ENCODE measurements at regions not wholly inside any gene's neighbourhood (a gene's known extent, or its start where the extent isn't known, plus 50 kb on each side); places are given as distances from the start of the nearest gene placed in this dataset.
"Not testable (repeated sequence)": the region's sequence is repeated elsewhere in the genome, so short reads cannot be mapped to it uniquely, and the experiment has no call there.

GRCh38 chr14:106372870-106373652, 846.7 kb downstream of the TMEM121 start:
- no CpG with 5 or more reads among the region's 17 CpGs for WGBS (ENCODE audit: extremely low coverage, insufficient coverage, insufficient read length)
- H2BK120ac ChIP-seq (ENCODE audit: insufficient read depth, low read length, poor library complexity), result no peak overlapping the region

GRCh38 chr14:106373653-106374110, 847.3 kb downstream of the TMEM121 start:
- H4K12ac ChIP-seq (ENCODE audit: low read depth, low read length); H3K4me1 ChIP-seq (ENCODE audit: control insufficient read depth in 1 of 2, insufficient read depth in 2 of 2, low read length in 2 of 2); H3K27ac ChIP-seq (ENCODE audit: low read depth, low read length); H3K23ac ChIP-seq (ENCODE audit: low read length); H3K27me3 ChIP-seq (ENCODE audit: insufficient read depth, low read length); H3K4me3 ChIP-seq (ENCODE audit: low read depth, low read length); H2BK5ac ChIP-seq (ENCODE audit: low read depth, low read length, poor library complexity); H2BK12ac ChIP-seq (ENCODE audit: low read length); H4K8ac ChIP-seq (ENCODE audit: low read depth, low read length); H3K4ac ChIP-seq (ENCODE audit: low read depth, low read length); H4K91ac ChIP-seq (ENCODE audit: low read depth, low read length); H3K36me3 ChIP-seq (ENCODE audit: control insufficient read depth in 1 of 2, insufficient read depth in 2 of 2, low read length in 2 of 2); H3K9ac ChIP-seq (ENCODE audit: low read length); H2AFZ ChIP-seq (ENCODE audit: insufficient read depth, low read length, poor library complexity); H3K4me2 ChIP-seq (ENCODE audit: low read length); H3K14ac ChIP-seq (ENCODE audit: low read length); H3K79me1 ChIP-seq (ENCODE audit: low read length); DNase-seq; H3K79me2 ChIP-seq (ENCODE audit: control insufficient read depth, insufficient read depth, low read length, poor library complexity); H2AK5ac ChIP-seq (ENCODE audit: low read length); H3K18ac ChIP-seq (ENCODE audit: low read length); H2BK120ac ChIP-seq (ENCODE audit: insufficient read depth, low read length, poor library complexity): not testable (repeated sequence)
- H3K9me3 ChIP-seq (ENCODE audit: insufficient read depth, low read depth, low read length), result peaks cover 26% of the 10 kb centered on the region
- WGBS (ENCODE audit: extremely low coverage, insufficient coverage, insufficient read length), result no CpG with 5 or more reads among the region's 13 CpGs

More at GRCh38 chr14:106372870-106373652, 846.7 kb downstream of the TMEM121 start:
- Histone ChIP-seq H3K36me3 (ENCODE audit: control insufficient read depth in 1 of 2, insufficient read depth in 2 of 2, low read length in 2 of 2) (no peaks in the 10 kb centered on the region), H3K4me1 (ENCODE audit: control insufficient read depth in 1 of 2, insufficient read depth in 2 of 2, low read length in 2 of 2) (no peaks in the 10 kb centered on the region), H4K12ac (ENCODE audit: low read depth, low read length) (no peak overlapping the region), H3K14ac (ENCODE audit: low read length) (no peak overlapping the region), H4K91ac (ENCODE audit: low read depth, low read length) (no peak overlapping the region), H3K27ac (ENCODE audit: low read depth, low read length) (no peak overlapping the region), H2AK5ac (ENCODE audit: low read length) (no peak overlapping the region), H3K18ac (ENCODE audit: low read length) (no peak overlapping the region), H2AFZ (ENCODE audit: insufficient read depth, low read length, poor library complexity) (no peak overlapping the region), H3K4ac (ENCODE audit: low read depth, low read length) (no peak overlapping the region), H3K23ac (ENCODE audit: low read length) (no peak overlapping the region), H3K27me3 (ENCODE audit: insufficient read depth, low read length) (no peaks in the 10 kb centered on the region), H2BK5ac (ENCODE audit: low read depth, low read length, poor library complexity) (no peak overlapping the region), H4K8ac (ENCODE audit: low read depth, low read length) (no peak overlapping the region), H3K4me2 (ENCODE audit: low read length) (no peak overlapping the region), H2BK12ac (ENCODE audit: low read length) (no peak overlapping the region), H3K4me3 (ENCODE audit: low read depth, low read length) (no peak overlapping the region), H3K79me2 (ENCODE audit: control insufficient read depth, insufficient read depth, low read length, poor library complexity) (no peaks in the 10 kb centered on the region), H3K79me1 (ENCODE audit: low read length) (no peaks in the 10 kb centered on the region), H3K9me3 (ENCODE audit: insufficient read depth, low read depth, low read length) (peaks cover 22% of the 10 kb centered on the region), H3K9ac (ENCODE audit: low read length) (no peak overlapping the region)
- DNase-seq, result peak; percentile 8 to 42

- no peak for DNase-seq
- Histone ChIP-seq H4K91ac (ENCODE audit: low read depth, low read length) (no peak overlapping the region), H3K9me3 (ENCODE audit: insufficient read depth, low read depth, low read length) (peaks cover 25% of the 10 kb centered on the region), H3K79me2 (ENCODE audit: control insufficient read depth, insufficient read depth, low read length, poor library complexity) (no peaks in the 10 kb centered on the region), H2AK5ac (ENCODE audit: low read length) (no peak overlapping the region), H3K9ac (ENCODE audit: low read length) (no peak overlapping the region), H3K4me1 (ENCODE audit: control insufficient read depth in 1 of 2, insufficient read depth in 2 of 2, low read length in 2 of 2) (no peaks in the 10 kb centered on the region), H3K4ac (ENCODE audit: low read depth, low read length) (no peak overlapping the region), H4K8ac (ENCODE audit: low read depth, low read length) (no peak overlapping the region), H3K27me3 (ENCODE audit: insufficient read depth, low read length) (no peaks in the 10 kb centered on the region), H2BK5ac (ENCODE audit: low read depth, low read length, poor library complexity) (no peak overlapping the region), H3K79me1 (ENCODE audit: low read length) (no peaks in the 10 kb centered on the region), H3K27ac (ENCODE audit: low read depth, low read length) (no peak overlapping the region), H3K14ac (ENCODE audit: low read length) (no peak overlapping the region), H3K18ac (ENCODE audit: low read length) (no peak overlapping the region), H2AFZ (ENCODE audit: insufficient read depth, low read length, poor library complexity) (no peak overlapping the region), H3K4me3 (ENCODE audit: low read depth, low read length) (no peak overlapping the region), H4K12ac (ENCODE audit: low read depth, low read length) (no peak overlapping the region), H2BK12ac (ENCODE audit: low read length) (no peak overlapping the region), H3K36me3 (ENCODE audit: control insufficient read depth in 1 of 2, insufficient read depth in 2 of 2, low read length in 2 of 2) (no peaks in the 10 kb centered on the region), H3K23ac (ENCODE audit: low read length) (no peak overlapping the region), H2BK120ac (ENCODE audit: insufficient read depth, low read length, poor library complexity) (no peak overlapping the region), H3K4me2 (ENCODE audit: low read length) (no peak overlapping the region)
- no CpG with 5 or more reads among the region's 1 CpG for WGBS (ENCODE audit: extremely low coverage, insufficient coverage, insufficient read length)
Observed at GRCh38 chr14:106377432-106377831, 851.0 kb downstream of the TMEM121 start.

- Histone ChIP-seq H3K9me3 (ENCODE audit: insufficient read depth, low read depth, low read length) (peaks cover 26% of the 10 kb centered on the region), H4K8ac (ENCODE audit: low read depth, low read length) (no peak overlapping the region), H3K4ac (ENCODE audit: low read depth, low read length) (no peak overlapping the region), H3K23ac (ENCODE audit: low read length) (no peak overlapping the region), H3K18ac (ENCODE audit: low read length) (no peak overlapping the region), H3K4me2 (ENCODE audit: low read length) (no peak overlapping the region), H2AFZ (ENCODE audit: insufficient read depth, low read length, poor library complexity) (no peak overlapping the region), H3K27ac (ENCODE audit: low read depth, low read length) (no peak overlapping the region), H3K36me3 (ENCODE audit: control insufficient read depth in 1 of 2, insufficient read depth in 2 of 2, low read length in 2 of 2) (no peaks in the 10 kb centered on the region), H4K12ac (ENCODE audit: low read depth, low read length) (no peak overlapping the region), H3K79me2 (ENCODE audit: control insufficient read depth, insufficient read depth, low read length, poor library complexity) (no peaks in the 10 kb centered on the region), H4K91ac (ENCODE audit: low read depth, low read length) (no peak overlapping the region), H2BK120ac (ENCODE audit: insufficient read depth, low read length, poor library complexity) (no peak overlapping the region), H3K4me1 (ENCODE audit: control insufficient read depth in 1 of 2, insufficient read depth in 2 of 2, low read length in 2 of 2) (no peaks in the 10 kb centered on the region), H2BK5ac (ENCODE audit: low read depth, low read length, poor library complexity) (no peak overlapping the region), H3K27me3 (ENCODE audit: insufficient read depth, low read length) (no peaks in the 10 kb centered on the region), H2BK12ac (ENCODE audit: low read length) (no peak overlapping the region), H3K4me3 (ENCODE audit: low read depth, low read length) (no peak overlapping the region), H3K14ac (ENCODE audit: low read length) (no peak overlapping the region), H3K9ac (ENCODE audit: low read length) (no peak overlapping the region), H2AK5ac (ENCODE audit: low read length) (no peak overlapping the region), H3K79me1 (ENCODE audit: low read length) (no peaks in the 10 kb centered on the region)
- no CpG with 5 or more reads among the region's 3 CpGs for WGBS (ENCODE audit: extremely low coverage, insufficient coverage, insufficient read length)
- no peak for DNase-seq
Observed at GRCh38 chr14:106378191-106378590, 851.8 kb downstream of the TMEM121 start.
